PC-9 (cell line): ENCODE measurements at regions not wholly inside any gene's neighbourhood (a gene's known extent, or its start where the extent isn't known, plus 50 kb on each side); places are given as distances from the start of the nearest gene placed in this dataset.

Experiments
- BruUV-seq: library from RNA; stranded (reverse); fragments of 400-500 nt; replicated peaks from 2 replicates; lab custom pipeline; 2021; lab: Mats Ljungman, UMichigan
- CTCF ChIA-PET: fragments of 300-600 bp; sonication (Branson Sonifier 250); formaldehyde crosslinking; loops from one replicate; lab custom pipeline; 2022; ENCODE audit warnings: antibody characterized with exemption; lab: Charles Lee
- POLR2A ChIA-PET: fragments of 300-600 bp; sonication (Branson Sonifier 250); formaldehyde crosslinking; loops from one replicate; lab custom pipeline; 2022; ENCODE audit warnings: antibody characterized with exemption; ENCODE audit not compliant: unreplicated experiment; lab: Charles Lee
- DNase-seq, 2 experiments: peaks; one replicate each; pipeline versions ENCODE4 v3.0.0 to v3.0.0-alpha.2; 2015 to 2022; ENCODE audit warnings: mixed read lengths in 1 of 2
- H2AFZ ChIP-seq: fragments of 200-600 bp; sonication (generic); 2 replicates; pipeline ENCODE4 v1.8.1; 2017; ENCODE audit warnings: antibody characterized with exemption
- H3F3A ChIP-seq: fragments of 200-600 bp; sonication (generic); 2 replicates; pipeline ENCODE4 v1.8.1; 2017; ENCODE audit warnings: antibody characterized with exemption, mild to moderate bottlenecking, low read depth; ENCODE audit not compliant: insufficient read depth
- H3K27ac ChIP-seq: fragments of 200-600 bp; sonication (generic); 2 replicates; pipeline ENCODE4 v1.6.1; 2016; ENCODE audit warnings: mixed run types
- H3K27me3 ChIP-seq: fragments of 200-600 bp; sonication (generic); 2 replicates; pipeline ENCODE4 v1.6.1; 2016; ENCODE audit warnings: low read depth, mixed run types; ENCODE audit not compliant: insufficient read depth
- H3K36me3 ChIP-seq: fragments of 200-600 bp; sonication (generic); 2 replicates; pipeline ENCODE4 v1.6.1; 2016; ENCODE audit warnings: low read depth, mixed run types
- H3K4me1 ChIP-seq: fragments of 200-600 bp; sonication (generic); replicated peaks from 2 replicates; pipeline ENCODE4 v1.6.1; 2016; ENCODE audit warnings: mixed run types; ENCODE audit not compliant: insufficient read depth
- H3K4me2 ChIP-seq: fragments of 200-600 bp; sonication (generic); 2 replicates; pipeline ENCODE4 v1.6.1; 2017; ENCODE audit warnings: mixed run types
- H3K4me3 ChIP-seq: fragments of 200-600 bp; sonication (generic); 2 replicates; pipeline ENCODE4 v1.6.1; 2016; ENCODE audit warnings: mixed run types
- H3K79me2 ChIP-seq: fragments of 200-600 bp; sonication (generic); 2 replicates; pipeline ENCODE4 v1.6.1; 2017; ENCODE audit warnings: low read depth, mixed run types
- H3K9me2 ChIP-seq: fragments of 200-600 bp; sonication (generic); 2 replicates; pipeline ENCODE4 v1.8.1; 2017; ENCODE audit warnings: mild to moderate bottlenecking; ENCODE audit not compliant: insufficient read depth
- H3K9me3 ChIP-seq: fragments of 200-600 bp; sonication (generic); 2 replicates; pipeline ENCODE4 v1.8.1; 2016; ENCODE audit warnings: low read depth; ENCODE audit not compliant: insufficient read depth
- H4K20me1 ChIP-seq: fragments of 200-600 bp; sonication (generic); 2 replicates; pipeline ENCODE4 v1.8.1; 2017; ENCODE audit not compliant: insufficient read depth
- EZH2 ChIP-seq: fragments of 200-600 bp; sonication (generic); IDR thresholded peaks from 2 replicates; pipeline ENCODE4 v1.8.0; 2017; ENCODE audit warnings: antibody characterized with exemption, low read depth
- intact Hi-C: fragments of 100-400 bp; cut with micrococcal nuclease; formaldehyde crosslinking; loops from one replicate; pipeline ENCODE4 v1.10.0; 2022; ENCODE audit not compliant: unreplicated experiment
- TF ChIP-seq, protein P1 (sequence below): fragments of 200-600 bp; sonication (generic); conservative IDR thresholded peaks from 2 replicates; pipeline ENCODE4 v1.6.1; 2017; ENCODE audit warnings: mixed run types, antibody characterized with exemption, mild to moderate bottlenecking, moderate library complexity

DNA sequence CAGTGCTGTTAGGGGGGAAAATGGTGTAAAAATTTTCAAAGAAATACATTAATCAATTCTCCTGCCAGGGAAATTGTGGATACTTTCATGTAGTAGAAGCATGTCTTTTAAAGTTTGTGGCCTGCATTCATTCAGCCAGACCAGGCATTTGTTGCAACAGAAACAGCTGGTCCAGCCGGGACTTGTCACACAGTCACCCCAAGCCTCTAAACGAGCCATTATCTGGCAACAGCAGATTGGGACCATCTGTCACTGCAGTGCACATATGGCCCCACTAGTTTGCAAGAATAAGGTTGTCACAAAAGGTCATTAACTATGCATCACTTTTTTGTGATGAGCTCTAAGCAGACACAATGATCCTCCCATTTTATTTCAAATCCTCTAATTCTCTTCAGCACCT is 193.9 kb downstream of the PHLDA1 start:
- POLR2A ChIA-PET: no interaction called here
- H3K27me3 ChIP-seq: no peaks in the 10 kb centered on the region
- intact Hi-C loops: no loop called here

DNA sequence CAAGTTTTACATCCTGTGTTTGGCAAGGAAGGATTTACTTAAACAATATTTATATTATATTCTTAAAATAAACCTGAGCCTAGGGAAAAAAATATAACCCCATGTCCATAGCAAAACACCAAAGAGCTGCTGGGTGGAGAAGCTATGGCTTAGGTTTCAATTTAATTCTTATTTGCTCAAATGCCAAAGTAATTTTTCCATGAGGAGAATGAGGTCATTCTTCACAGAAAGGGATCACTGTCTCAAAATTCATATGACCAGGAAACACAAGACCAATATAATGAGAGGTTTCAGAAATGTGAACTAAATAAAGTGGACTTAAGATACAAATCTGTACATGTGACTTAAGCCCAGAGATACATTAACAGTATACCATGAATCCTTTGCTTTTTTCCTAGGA is 195.0 kb downstream of the PHLDA1 start:
- no peaks in the 10 kb centered on the region for H4K20me1 ChIP-seq
- no peak overlapping the region for H3K4me2 ChIP-seq
- H2AFZ ChIP-seq: no peak overlapping the region
- H3K27me3 ChIP-seq: no peaks in the 10 kb centered on the region
- TF ChIP-seq, protein P1, sequence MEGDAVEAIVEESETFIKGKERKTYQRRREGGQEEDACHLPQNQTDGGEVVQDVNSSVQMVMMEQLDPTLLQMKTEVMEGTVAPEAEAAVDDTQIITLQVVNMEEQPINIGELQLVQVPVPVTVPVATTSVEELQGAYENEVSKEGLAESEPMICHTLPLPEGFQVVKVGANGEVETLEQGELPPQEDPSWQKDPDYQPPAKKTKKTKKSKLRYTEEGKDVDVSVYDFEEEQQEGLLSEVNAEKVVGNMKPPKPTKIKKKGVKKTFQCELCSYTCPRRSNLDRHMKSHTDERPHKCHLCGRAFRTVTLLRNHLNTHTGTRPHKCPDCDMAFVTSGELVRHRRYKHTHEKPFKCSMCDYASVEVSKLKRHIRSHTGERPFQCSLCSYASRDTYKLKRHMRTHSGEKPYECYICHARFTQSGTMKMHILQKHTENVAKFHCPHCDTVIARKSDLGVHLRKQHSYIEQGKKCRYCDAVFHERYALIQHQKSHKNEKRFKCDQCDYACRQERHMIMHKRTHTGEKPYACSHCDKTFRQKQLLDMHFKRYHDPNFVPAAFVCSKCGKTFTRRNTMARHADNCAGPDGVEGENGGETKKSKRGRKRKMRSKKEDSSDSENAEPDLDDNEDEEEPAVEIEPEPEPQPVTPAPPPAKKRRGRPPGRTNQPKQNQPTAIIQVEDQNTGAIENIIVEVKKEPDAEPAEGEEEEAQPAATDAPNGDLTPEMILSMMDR: no peak
- TF ChIP-seq EZH2: no peak
- no peaks in the 10 kb centered on the region for H3K79me2 ChIP-seq
- intact Hi-C loops: no loop called here
- DNase-seq: no peak
- no peaks in the 10 kb centered on the region for H3F3A ChIP-seq
- no peak overlapping the region for H3K27ac ChIP-seq
- H3K36me3 ChIP-seq: no peaks in the 10 kb centered on the region
- ChIA-PET CTCF (no interaction called here), POLR2A (interaction anchor here (0.9 kb wide), 1 partner anchor 195 kb away, joined by 5 read pairs; no protein-coding TSS in a partner anchor)
- H3K9me2 ChIP-seq: no peaks in the 10 kb centered on the region
- no peaks in the 10 kb centered on the region; the same call in 1 of the 2 replicates for H3K9me3 ChIP-seq
- no peak overlapping the region for H3K4me3 ChIP-seq
- no peaks in the 10 kb centered on the region for H3K4me1 ChIP-seq
- no TSS peak for BruUV-seq

More for the DNA sequence above, 193.9 kb downstream of the PHLDA1 start:
- DNase-seq: no peak
- no peaks in the 10 kb centered on the region for H3K36me3 ChIP-seq
- H3F3A ChIP-seq: no peaks in the 10 kb centered on the region
- H3K9me2 ChIP-seq: no peaks in the 10 kb centered on the region
- no peaks in the 10 kb centered on the region; the same call in 1 of the 2 replicates for H3K9me3 ChIP-seq
- TF ChIP-seq, protein P1: no peak
- no peak for TF ChIP-seq EZH2
- H3K4me1 ChIP-seq: no peaks in the 10 kb centered on the region
- no peaks in the 10 kb centered on the region for H3K79me2 ChIP-seq
- H3K4me3 ChIP-seq: no peak overlapping the region
- H3K27ac ChIP-seq: no peak overlapping the region
- H3K4me2 ChIP-seq: no peak overlapping the region
- BruUV-seq: no TSS peak
- CTCF ChIA-PET: no interaction called here
- H2AFZ ChIP-seq: no peak overlapping the region
- H4K20me1 ChIP-seq: no peaks in the 10 kb centered on the region

- POLR2A ChIA-PET: no interaction called here
- CTCF ChIA-PET: no interaction called here
- TF ChIP-seq, protein P1: no peak
- no peak for TF ChIP-seq EZH2
- no peaks in the 10 kb centered on the region for H4K20me1 ChIP-seq
- no peaks in the 10 kb centered on the region for H3K27me3 ChIP-seq
- H3K9me2 ChIP-seq: no peaks in the 10 kb centered on the region
- H3K4me3 ChIP-seq: no peak overlapping the region
- H3K36me3 ChIP-seq: no peaks in the 10 kb centered on the region
- no TSS peak for BruUV-seq
- H2AFZ ChIP-seq: no peak overlapping the region
- no peak overlapping the region for H3K27ac ChIP-seq
- H3K9me3 ChIP-seq: no peaks in the 10 kb centered on the region; the same call in 1 of the 2 replicates
- DNase-seq: no peak
- H3F3A ChIP-seq: no peaks in the 10 kb centered on the region
- no peaks in the 10 kb centered on the region for H3K79me2 ChIP-seq
- no peaks in the 10 kb centered on the region for H3K4me1 ChIP-seq
- no peak overlapping the region for H3K4me2 ChIP-seq
- intact Hi-C loops: no loop called here
Measured at GRCh38 chr12:75834591-75834990, 197.0 kb downstream of the PHLDA1 start.
